GM12874 (cell line): ENCODE measurements at regions not wholly inside any gene's neighbourhood (a gene's known extent, or its start where the extent isn't known, plus 50 kb on each side); places are given as distances from the start of the nearest gene placed in this dataset.

Source experiments
- TF ChIP-seq, protein P1 (sequence below): IDR thresholded peaks from 2 replicates; pipeline ENCODE4 v1.5.1; 2011; ENCODE audit warnings: low read depth, mild to moderate bottlenecking, control low read depth, low read length, moderate library complexity; ENCODE audit not compliant: insufficient read depth

DNA sequence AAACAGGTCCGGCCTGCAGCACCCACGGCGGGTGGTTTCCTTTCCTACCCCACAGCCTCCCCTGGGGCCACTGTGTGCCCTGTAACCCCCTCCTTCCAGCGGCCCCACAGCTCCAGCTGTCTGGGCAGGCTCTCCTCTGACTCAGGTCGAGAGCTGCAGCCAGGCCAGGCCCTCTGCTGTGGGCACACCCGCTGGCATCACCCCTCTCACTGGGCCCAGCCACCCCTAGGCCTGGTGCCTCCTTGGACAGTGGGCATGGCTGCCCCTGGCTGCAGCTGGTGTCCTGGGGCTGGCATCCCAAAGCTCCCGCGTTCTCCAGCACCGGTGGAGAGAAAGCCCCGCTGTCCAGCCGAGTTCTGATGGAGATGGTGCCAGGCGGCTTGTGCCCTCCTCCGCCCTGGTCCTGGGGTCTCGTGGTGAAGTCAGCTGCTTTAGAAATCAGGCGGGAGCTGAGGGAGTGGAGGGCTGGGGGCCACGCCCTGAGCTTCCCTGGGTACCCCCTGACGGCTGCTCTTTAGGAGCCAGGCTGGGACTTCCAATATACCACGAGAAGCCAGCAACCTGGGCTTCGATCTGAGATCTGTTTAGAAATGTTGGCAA lies 114.9 kb downstream of the KIF26A start:
- TF ChIP-seq, protein P1, sequence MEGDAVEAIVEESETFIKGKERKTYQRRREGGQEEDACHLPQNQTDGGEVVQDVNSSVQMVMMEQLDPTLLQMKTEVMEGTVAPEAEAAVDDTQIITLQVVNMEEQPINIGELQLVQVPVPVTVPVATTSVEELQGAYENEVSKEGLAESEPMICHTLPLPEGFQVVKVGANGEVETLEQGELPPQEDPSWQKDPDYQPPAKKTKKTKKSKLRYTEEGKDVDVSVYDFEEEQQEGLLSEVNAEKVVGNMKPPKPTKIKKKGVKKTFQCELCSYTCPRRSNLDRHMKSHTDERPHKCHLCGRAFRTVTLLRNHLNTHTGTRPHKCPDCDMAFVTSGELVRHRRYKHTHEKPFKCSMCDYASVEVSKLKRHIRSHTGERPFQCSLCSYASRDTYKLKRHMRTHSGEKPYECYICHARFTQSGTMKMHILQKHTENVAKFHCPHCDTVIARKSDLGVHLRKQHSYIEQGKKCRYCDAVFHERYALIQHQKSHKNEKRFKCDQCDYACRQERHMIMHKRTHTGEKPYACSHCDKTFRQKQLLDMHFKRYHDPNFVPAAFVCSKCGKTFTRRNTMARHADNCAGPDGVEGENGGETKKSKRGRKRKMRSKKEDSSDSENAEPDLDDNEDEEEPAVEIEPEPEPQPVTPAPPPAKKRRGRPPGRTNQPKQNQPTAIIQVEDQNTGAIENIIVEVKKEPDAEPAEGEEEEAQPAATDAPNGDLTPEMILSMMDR, result no peak

DNA sequence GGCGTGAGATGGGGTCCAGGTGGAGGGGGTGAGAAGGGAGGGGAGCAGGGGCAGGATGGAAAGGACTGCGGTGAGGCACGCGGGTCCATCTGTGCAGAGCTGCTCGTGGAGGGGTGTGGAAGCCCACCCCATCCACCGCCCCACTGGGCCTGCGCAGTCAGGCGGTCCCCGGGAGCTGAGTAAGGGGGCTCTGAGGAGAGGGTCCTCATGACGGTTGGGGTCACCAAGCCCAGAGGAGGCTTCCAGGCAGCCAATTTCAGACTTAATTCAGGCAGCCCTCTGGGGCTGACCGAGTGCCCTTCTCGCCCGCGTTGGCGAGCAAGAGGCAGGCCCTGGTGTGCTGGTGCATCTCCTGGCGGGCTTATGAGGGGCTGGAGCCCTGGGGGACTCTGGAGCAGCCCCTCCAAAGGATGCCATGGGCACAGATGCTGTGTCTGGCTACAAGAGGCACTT lies 115.5 kb downstream of the KIF26A start:
- TF ChIP-seq, protein P1, result no peak

DNA sequence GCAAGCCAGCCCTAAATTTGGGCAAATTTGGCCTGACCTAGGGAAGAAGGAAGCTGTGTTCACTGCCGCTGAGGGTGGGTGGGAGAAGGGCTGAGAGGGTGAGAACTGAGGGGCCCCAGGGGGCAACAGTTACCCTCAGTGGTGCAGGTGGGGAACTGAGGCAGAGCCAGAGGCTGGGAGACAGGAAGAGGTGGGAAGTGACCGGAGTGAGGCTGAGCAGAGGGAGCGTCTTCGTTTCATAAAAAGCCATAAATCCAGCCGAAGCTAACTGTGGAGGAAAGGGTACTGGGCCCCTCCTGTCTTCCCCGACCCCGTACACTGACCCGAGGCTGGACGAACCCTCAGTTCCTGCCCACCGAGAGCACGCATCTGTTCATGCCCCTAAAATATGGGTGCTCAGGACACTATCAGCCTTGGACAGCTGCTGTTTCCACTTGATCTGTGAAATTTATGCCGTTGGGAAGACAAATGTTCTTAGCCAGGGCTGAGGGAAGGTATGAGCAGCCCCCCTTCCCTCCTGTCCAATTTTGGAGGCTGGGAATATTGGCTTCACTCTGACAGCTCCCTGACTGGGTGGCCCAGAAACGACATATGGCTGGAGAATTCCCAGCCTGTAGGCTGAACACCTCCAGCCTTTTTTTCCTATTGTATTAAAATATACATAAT lies 116.5 kb downstream of the KIF26A start:
- TF ChIP-seq, protein P1, result no peak

DNA sequence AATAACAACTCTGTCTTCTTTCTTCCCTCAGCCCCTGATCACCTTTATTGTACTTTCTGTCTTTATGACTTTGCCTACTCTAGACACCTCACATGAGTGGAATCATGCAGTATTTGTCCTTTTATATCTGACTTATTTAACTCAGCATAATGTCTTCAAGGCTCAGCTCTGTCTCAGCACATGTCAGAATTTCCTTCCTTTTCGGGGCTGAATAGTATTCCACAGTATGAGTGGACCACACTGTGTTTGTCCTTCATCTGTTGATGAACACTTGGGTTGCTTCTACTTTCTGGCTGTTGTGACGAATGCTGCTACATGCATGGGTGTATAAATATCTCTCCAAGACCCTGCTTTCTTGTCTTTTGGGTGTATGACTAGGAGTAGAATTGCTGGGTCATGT lies 117.6 kb downstream of the KIF26A start:
- TF ChIP-seq, protein P1, result no peak

DNA sequence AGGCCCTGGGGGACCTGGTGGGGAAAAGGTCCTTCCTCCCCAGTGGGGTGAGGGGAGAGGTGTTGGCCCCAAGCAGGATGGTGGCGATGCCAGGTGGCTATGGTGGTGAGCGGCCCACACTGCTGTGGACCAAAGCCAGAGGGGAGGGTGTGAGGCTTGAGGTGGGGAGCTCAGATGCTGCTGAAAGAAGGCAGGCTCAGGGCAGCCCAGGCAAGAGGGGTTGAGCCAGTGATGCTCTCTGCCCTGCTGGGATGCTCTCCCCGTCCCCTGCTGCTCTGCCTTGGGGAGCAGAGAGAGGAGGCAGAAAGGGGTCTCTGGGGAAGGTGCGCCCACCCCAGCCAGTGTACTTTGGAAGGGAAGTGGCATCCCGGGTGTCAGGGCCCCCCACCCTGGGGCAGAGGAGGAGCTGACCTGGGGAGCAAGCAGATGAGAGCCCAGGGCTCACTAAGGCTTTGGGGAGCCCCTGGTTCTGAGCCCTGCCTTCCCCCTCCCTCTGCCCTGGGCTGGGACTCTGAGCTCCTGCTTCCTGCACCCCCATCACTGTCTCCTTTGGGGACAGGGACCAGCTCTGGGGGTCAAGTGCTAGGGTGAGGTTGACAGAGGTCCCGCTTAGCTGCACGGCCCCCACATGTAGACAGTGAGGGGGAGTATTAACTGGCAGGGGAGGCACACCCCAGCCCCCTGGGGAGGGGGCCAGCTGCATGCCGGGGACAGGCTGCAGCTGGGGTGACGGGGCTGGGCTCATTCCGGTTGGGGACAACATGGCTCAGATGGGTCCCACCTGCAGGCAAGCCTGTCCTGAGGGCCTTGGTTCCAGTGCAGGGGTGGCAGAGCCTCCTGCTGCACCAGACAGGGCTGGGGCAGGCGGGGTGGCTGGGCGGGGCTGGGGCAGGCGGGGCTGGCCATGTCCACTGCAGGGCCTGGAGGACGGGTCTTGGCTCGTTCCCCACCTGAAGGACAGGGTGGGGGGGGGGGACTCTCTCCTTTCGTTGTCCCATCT lies 124.4 kb downstream of the KIF26A start:
- TF ChIP-seq, protein P1, result no peak

DNA sequence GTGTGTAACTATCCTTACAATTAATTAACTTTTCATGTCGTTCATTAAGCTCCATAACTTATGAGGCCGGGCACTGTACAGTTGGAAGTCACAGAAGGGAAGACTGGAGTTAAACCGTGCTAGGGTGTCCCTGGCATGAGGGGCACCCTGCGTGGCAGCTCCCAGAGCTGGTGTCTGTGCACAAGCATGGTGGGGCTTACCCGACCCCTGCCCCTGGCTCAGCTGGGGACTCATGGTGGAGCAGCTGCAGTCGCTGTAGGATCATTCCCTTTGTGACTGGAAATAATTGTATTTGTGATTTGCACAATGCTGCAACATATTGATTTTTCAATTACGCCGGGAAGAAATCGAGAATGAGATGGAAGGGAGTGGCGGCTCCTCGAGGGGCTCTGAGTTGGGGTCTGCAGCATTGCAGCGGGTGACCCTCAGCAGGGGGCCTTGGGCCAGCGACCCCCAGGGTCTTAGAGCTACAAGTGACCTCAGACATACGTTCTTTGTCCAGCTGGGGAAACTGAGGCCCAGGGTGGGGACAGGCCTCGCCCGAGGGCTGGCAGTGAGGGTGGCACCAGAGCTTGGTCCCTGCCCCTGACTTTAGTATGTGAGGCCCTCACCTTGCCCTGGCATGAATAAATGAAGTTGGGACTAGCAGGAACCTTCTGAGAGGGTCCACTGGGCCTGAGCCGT lies 125.4 kb downstream of the KIF26A start:
- TF ChIP-seq, protein P1, result no peak
